GM12891 (cell line): ENCODE measurements at regions not wholly inside any gene's neighbourhood (a gene's known extent, or its start where the extent isn't known, plus 50 kb on each side); places are given as distances from the start of the nearest gene placed in this dataset.

Experiments used
- DNase-seq: peaks from one replicate; pipeline ENCODE4 v3.0.0; 2011; ENCODE audit warnings: low spot score; ENCODE audit not compliant: insufficient read length
- FAIRE-seq: peaks from 2 replicates; lab custom pipeline; 2011; peaks lifted over from hg19 to GRCh38; lab: Jason Lieb, UNC
- PAX5 ChIP-seq: IDR thresholded peaks from 2 replicates; pipeline ENCODE4 v1.6.1; 2011; ENCODE audit warnings: low read length, moderate library complexity, mild to moderate bottlenecking; ENCODE audit not compliant: insufficient read depth, severe bottlenecking
- POLR2A ChIP-seq: IDR thresholded peaks from 2 replicates; pipeline ENCODE4 v1.6.1; 2011; ENCODE audit warnings: low read depth, low read length, control low read depth
- POLR2AphosphoS5 ChIP-seq: IDR thresholded peaks from 2 replicates; pipeline ENCODE4 v1.6.1; 2011; ENCODE audit warnings: low read depth, low read length, control low read depth
- POU2F2 ChIP-seq: IDR thresholded peaks from 2 replicates; pipeline ENCODE4 v1.6.1; 2011; ENCODE audit warnings: low read depth, mild to moderate bottlenecking, control low read depth, low read length, moderate library complexity
- SPI1 ChIP-seq: IDR thresholded peaks from 2 replicates; pipeline ENCODE4 v1.6.1; 2011; ENCODE audit warnings: low read depth, low read length, control low read depth
- TAF1 ChIP-seq: IDR thresholded peaks from 2 replicates; pipeline ENCODE4 v1.6.1; 2011; ENCODE audit warnings: low read depth, low read length, control low read depth

DNA sequence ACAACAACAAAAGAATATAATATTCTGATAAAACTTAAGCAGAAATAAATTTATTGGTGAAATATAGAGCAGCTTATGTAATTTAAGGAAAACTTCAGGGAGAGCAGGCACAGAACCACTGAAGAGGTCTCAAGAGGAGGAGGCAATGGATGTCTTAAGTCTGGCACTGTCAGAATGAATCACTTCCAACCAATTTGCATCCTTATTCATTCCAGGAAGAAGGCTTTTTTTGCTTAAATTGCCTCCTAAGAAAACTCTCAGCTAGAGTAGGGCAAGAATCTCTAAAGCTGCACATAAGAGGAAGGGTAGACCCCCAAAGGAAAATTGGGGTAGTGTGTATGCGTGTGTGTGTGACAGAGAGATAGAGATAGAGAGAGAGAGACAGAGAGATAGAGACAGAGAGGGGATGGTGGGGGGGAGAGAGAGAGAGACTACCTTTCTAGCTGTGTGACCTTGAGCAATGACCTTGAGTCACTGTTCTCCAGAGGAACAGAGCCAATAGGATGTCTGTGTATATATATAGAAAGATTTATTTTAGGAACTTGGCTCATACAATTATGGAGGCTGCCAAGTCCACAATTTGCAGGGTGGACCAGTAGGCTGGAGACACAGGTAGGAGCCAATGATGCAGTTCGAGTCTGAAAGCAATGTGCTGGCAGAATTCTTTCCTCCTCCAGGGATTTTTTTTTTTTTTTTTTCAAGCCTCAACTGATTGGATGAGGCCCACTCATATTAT, 96.4 kb upstream of the LINC00305 start:
- TF ChIP-seq POLR2A (no peak), PAX5 (no peak), POLR2AphosphoS5 (no peak), SPI1 (no peak), POU2F2 (no peak), TAF1 (no peak)
- FAIRE-seq = no peak
- DNase-seq = no peak

GRCh38 chr18:64244571-64244970, 95.7 kb upstream of the LINC00305 start:
- FAIRE-seq (no peak), DNase-seq (no peak)
- TF ChIP-seq POU2F2 (no peak), SPI1 (no peak), POLR2A (no peak)

DNA sequence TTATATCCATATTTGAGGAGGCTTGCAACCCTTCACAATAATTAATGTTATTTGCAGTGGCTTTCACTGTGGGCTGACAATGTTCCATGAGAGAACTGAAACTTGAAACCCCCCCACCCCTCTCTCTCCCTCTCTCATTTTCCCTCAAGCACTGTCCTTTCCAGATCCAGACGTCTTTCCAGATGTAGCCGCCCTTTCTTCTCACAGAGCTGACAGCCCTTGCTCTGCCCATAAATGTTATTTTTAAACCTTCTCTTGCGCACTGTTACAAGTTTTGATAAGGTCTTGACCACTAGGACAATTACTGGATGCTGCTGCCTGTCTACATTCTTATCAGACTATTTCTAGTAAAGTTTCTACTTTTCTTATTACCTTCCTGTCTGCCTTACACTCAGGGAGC, 91.4 kb upstream of the LINC00305 start:
- DNase-seq = no peak
- FAIRE-seq = no peak
- TF ChIP-seq TAF1 = no peak
- no peak for TF ChIP-seq SPI1
- no peak for TF ChIP-seq PAX5
- no peak for TF ChIP-seq POLR2A
- no peak for TF ChIP-seq POU2F2
- no peak for TF ChIP-seq POLR2AphosphoS5

GRCh38 chr18:64238076-64238475, 89.2 kb upstream of the LINC00305 start:
- TF ChIP-seq POLR2AphosphoS5 (no peak), PAX5 (no peak), POLR2A (no peak), SPI1 (no peak), TAF1 (no peak), POU2F2 (no peak)
- DNase-seq (no peak), FAIRE-seq (no peak)

DNA sequence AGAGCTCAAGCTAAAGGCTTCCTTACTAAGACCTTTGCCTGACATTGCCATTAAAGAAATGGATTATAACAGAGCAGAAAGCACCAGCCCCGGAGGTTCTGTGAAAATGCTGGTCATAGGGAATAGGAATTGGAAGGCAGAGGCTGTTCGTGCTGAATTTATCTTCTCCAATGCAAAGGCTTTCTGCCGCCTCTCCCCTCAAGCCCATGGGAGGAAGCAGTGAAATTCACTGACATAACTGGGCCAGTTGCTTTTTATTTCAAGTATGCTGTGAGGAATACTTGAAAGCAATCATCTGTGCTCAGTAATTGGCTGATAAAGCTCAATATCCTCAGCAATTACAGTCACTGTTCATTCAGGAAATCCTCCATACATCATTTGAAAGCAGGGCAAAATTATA, 85.4 kb upstream of the LINC00305 start:
- TF ChIP-seq SPI1 = no peak
- TF ChIP-seq POLR2AphosphoS5 = no peak
- no peak for TF ChIP-seq PAX5
- TF ChIP-seq POLR2A = no peak
- no peak for TF ChIP-seq POU2F2
- no peak for TF ChIP-seq TAF1
- FAIRE-seq (no peak), DNase-seq (no peak)

GRCh38 chr18:64233851-64234250, 85.0 kb upstream of the LINC00305 start:
- TF ChIP-seq POLR2A = no peak
- no peak for TF ChIP-seq POU2F2
- TF ChIP-seq TAF1 = no peak
- no peak for TF ChIP-seq POLR2AphosphoS5
- TF ChIP-seq PAX5 = no peak
- no peak for TF ChIP-seq SPI1
- no peak for FAIRE-seq
- DNase-seq = no peak

DNA sequence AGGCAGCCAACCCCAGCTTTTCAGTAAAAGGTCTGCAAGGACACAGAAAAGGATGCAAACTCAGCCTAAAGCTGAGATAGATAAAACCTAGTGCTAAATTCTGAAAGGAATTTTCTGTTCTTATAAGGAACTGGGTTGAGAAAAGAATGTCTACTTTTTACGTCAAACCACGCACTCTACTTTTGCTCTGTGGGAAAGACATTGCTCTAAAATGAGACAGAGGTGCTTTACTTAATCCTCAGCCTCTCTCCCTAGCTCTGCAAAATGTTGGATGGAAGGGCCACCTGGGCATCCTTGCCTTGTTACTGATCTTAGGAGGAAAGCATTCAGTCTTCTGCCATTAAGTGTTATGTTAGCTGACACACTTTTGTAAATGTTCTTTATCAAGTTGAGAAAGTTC, 72.1 kb upstream of the LINC00305 start:
- DNase-seq (no peak), FAIRE-seq (no peak)
- TF ChIP-seq PAX5 = no peak
- no peak for TF ChIP-seq TAF1
- TF ChIP-seq POLR2AphosphoS5 = no peak

GRCh38 chr18:64219517-64219916, 70.6 kb upstream of the LINC00305 start:
- TF ChIP-seq PAX5 = no peak
- TF ChIP-seq POU2F2 = no peak
- DNase-seq = no peak
- no peak for FAIRE-seq

DNA sequence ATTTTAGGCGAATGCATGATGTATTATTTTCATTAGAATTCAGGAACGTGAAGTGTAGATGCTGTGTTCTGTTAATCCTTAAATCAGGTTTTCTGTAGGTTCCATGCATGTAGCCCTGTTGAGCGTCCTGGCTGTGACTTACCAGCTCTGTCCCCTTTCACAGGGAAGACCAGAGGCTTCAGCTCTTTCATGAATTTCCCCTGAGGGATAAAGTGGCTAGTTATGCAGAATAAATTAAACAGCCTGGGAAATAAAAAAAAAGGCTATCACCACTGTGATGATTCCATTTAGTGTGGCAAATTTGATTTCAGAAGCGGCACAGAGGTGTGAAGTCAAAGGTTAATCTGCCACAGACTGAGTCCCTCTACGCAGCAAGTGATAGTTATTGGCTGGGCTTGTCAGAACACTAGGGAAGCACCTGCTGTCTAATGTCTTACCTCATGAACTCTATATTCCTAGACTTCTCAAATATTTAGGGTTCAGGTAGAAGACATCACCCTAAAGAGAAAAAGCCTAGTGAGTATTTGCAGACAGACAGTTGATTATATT, 61.6 kb upstream of the LINC00305 start:
- DNase-seq (no peak), FAIRE-seq (no peak)
- TF ChIP-seq POLR2A = no peak
- TF ChIP-seq SPI1 = no peak
- no peak for TF ChIP-seq POU2F2
- TF ChIP-seq PAX5 = no peak
- no peak for TF ChIP-seq POLR2AphosphoS5
- no peak for TF ChIP-seq TAF1

DNA sequence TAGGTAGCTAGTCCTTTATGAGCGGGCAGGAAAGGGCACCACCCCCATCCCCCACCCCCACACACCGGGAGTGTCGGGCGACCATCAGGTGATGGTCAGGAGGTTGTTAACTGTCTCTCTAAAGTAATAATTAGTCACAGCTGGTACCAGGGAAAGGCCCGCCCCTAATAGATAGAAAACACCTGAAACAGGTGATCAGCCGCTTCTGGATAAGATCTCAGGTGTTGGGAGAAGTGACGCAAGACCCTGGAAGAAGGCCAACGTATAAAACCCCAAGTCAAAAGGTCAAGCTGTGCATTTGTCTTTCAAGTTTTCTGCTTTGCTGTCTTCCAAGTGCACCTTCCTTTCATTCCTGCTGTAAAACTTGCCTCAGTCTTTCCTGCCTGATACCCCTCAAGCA, 59.6 kb upstream of the LINC00305 start:
- DNase-seq = no peak
- TF ChIP-seq TAF1 = no peak
- no peak for TF ChIP-seq POLR2AphosphoS5
- TF ChIP-seq SPI1 = no peak
- FAIRE-seq = no peak

- FAIRE-seq = no peak
- TF ChIP-seq POU2F2 (no peak), PAX5 (no peak), SPI1 (no peak), POLR2A (no peak), POLR2AphosphoS5 (no peak), TAF1 (no peak)
- no peak for DNase-seq
These were observed 58.9 kb upstream of the LINC00305 start for GRCh38 chr18:64207820-64208219.
